Endodermal cell (in vitro differentiated cells): ENCODE measurements at regions not wholly inside any gene's neighbourhood (a gene's known extent, or its start where the extent isn't known, plus 50 kb on each side); places are given as distances from the start of the nearest gene placed in this dataset.

Source experiments
- DNase-seq: peaks from one replicate; pipeline ENCODE4 v3.0.0-alpha.2; 2017
- H3K27ac ChIP-seq: 2 replicates; pipeline ENCODE4 v1.5.1; 2013; ENCODE audit warnings: mild to moderate bottlenecking, low read depth, low read length, moderate library complexity
- H3K27me3 ChIP-seq: 2 replicates; pipeline ENCODE4 v1.6.1; 2013; ENCODE audit warnings: mild to moderate bottlenecking, low read length, moderate library complexity; ENCODE audit not compliant: insufficient read depth, control insufficient read depth, poor library complexity, severe bottlenecking
- H3K36me3 ChIP-seq: 2 replicates; pipeline ENCODE4 v1.7.0; 2013; ENCODE audit warnings: mild to moderate bottlenecking, low read length, moderate library complexity; ENCODE audit not compliant: control insufficient read depth, insufficient read depth
- H3K4me1 ChIP-seq: one replicate; pipeline ENCODE4 v1.7.0; 2013; ENCODE audit warnings: low read length; ENCODE audit not compliant: control insufficient read depth, insufficient read depth
- H3K4me3 ChIP-seq: 2 replicates; pipeline ENCODE4 v1.5.1; 2013; ENCODE audit warnings: mild to moderate bottlenecking, low read length, moderate library complexity
- H3K9ac ChIP-seq: 2 replicates; pipeline ENCODE4 v1.6.1; 2013; ENCODE audit warnings: mild to moderate bottlenecking, low read length, moderate library complexity; ENCODE audit not compliant: poor library complexity, severe bottlenecking; ENCODE audit errors: extremely low read depth
- H3K9me3 ChIP-seq: 2 replicates; pipeline ENCODE4 v1.6.1; 2013; ENCODE audit warnings: mild to moderate bottlenecking, low read length, moderate library complexity; ENCODE audit not compliant: control insufficient read depth
- H3K27ac Mint-ChIP-seq: 2 replicates; pipeline ENCODE4 v1.8.0; 2020; ENCODE audit warnings: mixed read lengths
- H3K27me3 Mint-ChIP-seq: 2 replicates; pipeline ENCODE4 v1.8.0; 2021; ENCODE audit warnings: mild to moderate bottlenecking, mixed read lengths; ENCODE audit not compliant: insufficient read depth
- H3K36me3 Mint-ChIP-seq: 2 replicates; pipeline ENCODE4 v1.8.0; 2020; ENCODE audit warnings: low read depth, mixed read lengths
- H3K4me1 Mint-ChIP-seq: 2 replicates; pipeline ENCODE4 v1.8.0; 2020; ENCODE audit warnings: mixed read lengths
- H3K4me3 Mint-ChIP-seq: 2 replicates; pipeline ENCODE4 v1.8.0; 2020; ENCODE audit warnings: mild to moderate bottlenecking, moderate library complexity, mixed read lengths
- H3K9me3 Mint-ChIP-seq: 2 replicates; pipeline ENCODE4 v1.8.0; 2020; ENCODE audit warnings: mild to moderate bottlenecking, mixed read lengths
- WGBS, 2 experiments: methylation state at CpG; one replicate each; pipeline versions ENCODE4 v1.1.5 to v1.1.7; 2013; ENCODE audit warnings: missing lambda C conversion rate in 2 of 2, mixed read lengths in 1 of 2; ENCODE audit not compliant: insufficient coverage in 1 of 2, insufficient read length in 1 of 2; 5-methylcytosine and 5-hydroxymethylcytosine counted together
- TF ChIP-seq, protein P1 (sequence below): fragments of 200-600 bp; sonication (generic); conservative IDR thresholded peaks from 2 replicates; pipeline ENCODE4 v1.5.0; 2021; ENCODE audit warnings: antibody characterized with exemption, mild to moderate bottlenecking

DNA sequence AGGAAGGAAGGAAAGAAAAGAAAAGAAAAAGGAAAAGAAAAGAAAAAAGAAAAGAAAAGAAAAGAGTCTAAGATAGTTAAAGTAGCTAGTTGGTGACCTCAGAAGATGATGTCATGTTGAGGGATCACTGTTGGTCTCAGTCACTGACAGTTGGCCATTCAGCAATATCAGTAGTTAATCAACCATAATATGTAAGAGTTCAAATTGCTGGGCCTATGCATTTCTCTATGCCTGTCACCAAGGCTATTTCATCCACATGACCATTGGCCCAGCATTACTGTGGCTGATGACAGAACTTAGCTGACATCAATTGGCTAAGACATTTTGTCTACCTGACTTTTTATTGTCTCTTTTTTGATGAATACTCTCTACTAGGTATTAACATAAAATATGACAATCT is 435.5 kb upstream of the CRIM1 start:
- Histone ChIP-seq H3K9ac (no peak overlapping the region), H3K9me3 (no peaks in the 10 kb centered on the region), H3K4me3 (no peak overlapping the region), H3K27me3 (no peaks in the 10 kb centered on the region), H3K36me3 (no peaks in the 10 kb centered on the region), H3K4me1 (no peaks in the 10 kb centered on the region), H3K27ac (no peak overlapping the region)
- no peak overlapping the region for H3K4me3 Mint-ChIP-seq
- DNase-seq = no peak
- H3K4me1 Mint-ChIP-seq = peaks cover 3% of the 10 kb centered on the region
- TF ChIP-seq, protein P1, sequence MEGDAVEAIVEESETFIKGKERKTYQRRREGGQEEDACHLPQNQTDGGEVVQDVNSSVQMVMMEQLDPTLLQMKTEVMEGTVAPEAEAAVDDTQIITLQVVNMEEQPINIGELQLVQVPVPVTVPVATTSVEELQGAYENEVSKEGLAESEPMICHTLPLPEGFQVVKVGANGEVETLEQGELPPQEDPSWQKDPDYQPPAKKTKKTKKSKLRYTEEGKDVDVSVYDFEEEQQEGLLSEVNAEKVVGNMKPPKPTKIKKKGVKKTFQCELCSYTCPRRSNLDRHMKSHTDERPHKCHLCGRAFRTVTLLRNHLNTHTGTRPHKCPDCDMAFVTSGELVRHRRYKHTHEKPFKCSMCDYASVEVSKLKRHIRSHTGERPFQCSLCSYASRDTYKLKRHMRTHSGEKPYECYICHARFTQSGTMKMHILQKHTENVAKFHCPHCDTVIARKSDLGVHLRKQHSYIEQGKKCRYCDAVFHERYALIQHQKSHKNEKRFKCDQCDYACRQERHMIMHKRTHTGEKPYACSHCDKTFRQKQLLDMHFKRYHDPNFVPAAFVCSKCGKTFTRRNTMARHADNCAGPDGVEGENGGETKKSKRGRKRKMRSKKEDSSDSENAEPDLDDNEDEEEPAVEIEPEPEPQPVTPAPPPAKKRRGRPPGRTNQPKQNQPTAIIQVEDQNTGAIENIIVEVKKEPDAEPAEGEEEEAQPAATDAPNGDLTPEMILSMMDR = no peak
- H3K9me3 Mint-ChIP-seq = no peaks in the 10 kb centered on the region
- H3K27ac Mint-ChIP-seq = no peak overlapping the region
- no peaks in the 10 kb centered on the region for H3K36me3 Mint-ChIP-seq
- no peaks in the 10 kb centered on the region for H3K27me3 Mint-ChIP-seq

GRCh38 chr2:35915261-35915660 is 440.3 kb upstream of the CRIM1 start:
- Histone ChIP-seq H3K4me3 (no peak overlapping the region), H3K27me3 (no peaks in the 10 kb centered on the region), H3K9me3 (no peaks in the 10 kb centered on the region), H3K27ac (no peak overlapping the region), H3K4me1 (peaks cover 4% of the 10 kb centered on the region), H3K9ac (no peak overlapping the region), H3K36me3 (no peaks in the 10 kb centered on the region)
- H3K9me3 Mint-ChIP-seq = no peaks in the 10 kb centered on the region
- H3K27me3 Mint-ChIP-seq = no peaks in the 10 kb centered on the region
- no peak overlapping the region for H3K4me3 Mint-ChIP-seq
- no peaks in the 10 kb centered on the region for H3K36me3 Mint-ChIP-seq
- WGBS, 2 experiments = 80 to 92% methylated on average over 1 to 3 of the region's 4 CpGs
- DNase-seq = no peak
- TF ChIP-seq, protein P1 = no peak
- H3K27ac Mint-ChIP-seq = no peak overlapping the region
- peaks cover 6% of the 10 kb centered on the region for H3K4me1 Mint-ChIP-seq

GRCh38 chr2:35891936-35892335 is 463.6 kb upstream of the CRIM1 start:
- H3K9me3 ChIP-seq = peaks cover 5% of the 10 kb centered on the region
- H3K27ac Mint-ChIP-seq = no peak overlapping the region
- no peak overlapping the region for H3K9ac ChIP-seq
- H3K36me3 ChIP-seq = no peaks in the 10 kb centered on the region
- H3K4me1 ChIP-seq = no peaks in the 10 kb centered on the region
- no peaks in the 10 kb centered on the region for H3K36me3 Mint-ChIP-seq
- H3K9me3 Mint-ChIP-seq = peaks cover 9% of the 10 kb centered on the region
- no peak overlapping the region for H3K27ac ChIP-seq
- DNase-seq = no peak
- no peaks in the 10 kb centered on the region for H3K27me3 ChIP-seq
- no peak overlapping the region for H3K4me3 Mint-ChIP-seq
- peaks cover 2% of the 10 kb centered on the region for H3K4me1 Mint-ChIP-seq
- no peak overlapping the region for H3K4me3 ChIP-seq
- 100% methylated on average over 1 of the region's 2 CpGs; no CpG with 5 or more reads in 1 of the 2 experiments for WGBS, 2 experiments
- H3K27me3 Mint-ChIP-seq = no peaks in the 10 kb centered on the region
- TF ChIP-seq, protein P1 = no peak
